H1 (cell line): ENCODE measurements at regions not wholly inside any gene's neighbourhood (a gene's known extent, or its start where the extent isn't known, plus 50 kb on each side); places are given as distances from the start of the nearest gene placed in this dataset.
A peak's percentile ranks its signal among the peaks of the same experiment; 100 is the strongest.

ENCODE experiments used
- CTCF ChIA-PET: fragments of 300-600 bp; sonication (Branson Sonifier 250); formaldehyde crosslinking; loops from one replicate; lab custom pipeline; 2021; ENCODE audit not compliant: partially characterized antibody; lab: Charles Lee
- POLR2A ChIA-PET: fragments of 300-600 bp; sonication (Branson Sonifier 250); formaldehyde crosslinking; loops from one replicate; lab custom pipeline; 2021; ENCODE audit warnings: inconsistent platforms; ENCODE audit not compliant: partially characterized antibody; lab: Charles Lee
- DNase-seq, 2 experiments: peaks; one replicate each; pipeline versions ENCODE4 v3.0.0 to v3.0.0-alpha.2; 2010 to 2022; ENCODE audit warnings: low spot score in 2 of 2, low read depth in 1 of 2, mixed read lengths in 1 of 2
- FAIRE-seq: peaks from 2 replicates; lab custom pipeline; 2011; peaks lifted over from hg19 to GRCh38; lab: Jason Lieb, UNC
- H2AFZ ChIP-seq: 2 replicates; pipeline ENCODE4 v1.8.1; 2012; ENCODE audit warnings: low read length, inconsistent platforms
- H2AK5ac ChIP-seq: 2 replicates; pipeline ENCODE4 v1.6.1; 2013; ENCODE audit warnings: low read depth, low read length
- H2BK120ac ChIP-seq: replicated peaks from 2 replicates; pipeline ENCODE3; 2013; ENCODE audit warnings: low read depth, low read length, inconsistent platforms
- H2BK12ac ChIP-seq: 2 replicates; pipeline ENCODE4 v1.6.1; 2013; ENCODE audit warnings: low read depth, low read length
- H2BK15ac ChIP-seq: 2 replicates; pipeline ENCODE4 v1.6.1; 2013; ENCODE audit warnings: low read length
- H2BK20ac ChIP-seq: 2 replicates; pipeline ENCODE4 v1.6.1; 2013; ENCODE audit warnings: low read length
- H2BK5ac ChIP-seq: 2 replicates; pipeline ENCODE4 v1.6.1; 2013; ENCODE audit warnings: low read depth, low read length
- H3K14ac ChIP-seq: 2 replicates; pipeline ENCODE4 v1.6.1; 2013; ENCODE audit warnings: inconsistent platforms; ENCODE audit not compliant: insufficient read length
- H3K18ac ChIP-seq: 2 replicates; pipeline ENCODE4 v1.6.1; 2013; ENCODE audit warnings: low read length; ENCODE audit errors: extremely low read depth
- H3K23ac ChIP-seq: 2 replicates; pipeline ENCODE4 v1.6.1; 2013; ENCODE audit warnings: inconsistent platforms; ENCODE audit not compliant: insufficient read length
- H3K23me2 ChIP-seq: 2 replicates; pipeline ENCODE4 v1.6.1; 2013; ENCODE audit warnings: low read depth, low read length
- H3K27ac ChIP-seq: 2 replicates; pipeline ENCODE4 v1.6.1; 2011; ENCODE audit warnings: low read depth, low read length, inconsistent platforms
- H3K27me3 ChIP-seq, 4 experiments: replicated peaks in 1 of 4; 1 replicate in 1 of 4; 2 replicates in 3 of 4; pipeline versions ENCODE4 v1.6.1 to v1.8.1; 2011 to 2013; ENCODE audit warnings: low read length in 3 of 4, mild to moderate bottlenecking in 3 of 4, inconsistent platforms in 2 of 4, mixed read lengths in 2 of 4, moderate library complexity in 1 of 4; ENCODE audit not compliant: control insufficient read depth in 3 of 4, insufficient read depth in 3 of 4; ENCODE audit errors: extremely low read depth in 1 of 4
- H3K36me3 ChIP-seq, 4 experiments: 2 replicates each; pipeline versions ENCODE4 v1.6.1 to v1.8.1; 2011 to 2013; ENCODE audit warnings: mild to moderate bottlenecking in 4 of 4, low read length in 3 of 4, moderate library complexity in 2 of 4, control low read depth in 1 of 4, inconsistent platforms in 1 of 4; ENCODE audit not compliant: insufficient read depth in 4 of 4, control insufficient read depth in 2 of 4
- H3K4ac ChIP-seq: replicated peaks from 2 replicates; pipeline ENCODE3; 2013; ENCODE audit warnings: low read length, low read depth, mixed read lengths, inconsistent platforms; ENCODE audit not compliant: insufficient read length
- H3K4me1 ChIP-seq, 4 experiments: replicated peaks in 1 of 4; 1 replicate in 1 of 4; 2 replicates in 3 of 4; pipeline versions ENCODE4 v1.6.1 to v1.8.1; 2011 to 2013; ENCODE audit warnings: low read length in 3 of 4, inconsistent platforms in 2 of 4, mixed read lengths in 1 of 4; ENCODE audit not compliant: insufficient read depth in 4 of 4, control insufficient read depth in 3 of 4
- H3K4me2 ChIP-seq, 2 experiments: 2 replicates each; pipeline versions ENCODE4 v1.6.1 to v1.8.1; 2011 to 2013; ENCODE audit warnings: low read depth in 2 of 2, low read length in 2 of 2, control low read depth in 1 of 2, inconsistent platforms in 1 of 2, mild to moderate bottlenecking in 1 of 2; ENCODE audit not compliant: insufficient read depth in 1 of 2
- H3K4me3 ChIP-seq, 4 experiments: fragments of 200-600, 300-600 bp in 1 of 4; sonication (generic), shearing (Covaris generic), sonication (Bioruptor Twin) in 1 of 4; 2 replicates each; pipeline versions ENCODE4 v1.5.1 to v1.8.1; 2011 to 2016; ENCODE audit warnings: low read length in 4 of 4, low read depth in 3 of 4, control low read depth in 2 of 4, inconsistent platforms in 2 of 4, mild to moderate bottlenecking in 2 of 4, mixed read lengths in 1 of 4, moderate library complexity in 1 of 4; ENCODE audit not compliant: insufficient read depth in 2 of 4; ENCODE audit errors: extremely low read depth in 1 of 4
- H3K56ac ChIP-seq: replicated peaks from 2 replicates; pipeline ENCODE3; 2013; ENCODE audit warnings: low read depth, mild to moderate bottlenecking, mixed read lengths, low read length, inconsistent platforms; ENCODE audit not compliant: insufficient read length
- H3K79me1 ChIP-seq: 2 replicates; pipeline ENCODE4 v1.6.1; 2013; ENCODE audit warnings: low read depth, low read length, control low read depth
- H3K79me2 ChIP-seq, 2 experiments: 2 replicates each; pipeline versions ENCODE4 v1.6.1 to v1.8.1; 2012 to 2013; ENCODE audit warnings: low read length in 2 of 2, mild to moderate bottlenecking in 2 of 2, inconsistent platforms in 1 of 2; ENCODE audit not compliant: insufficient read depth in 2 of 2, control insufficient read depth in 1 of 2
- H3K9ac ChIP-seq, 4 experiments: replicated peaks in 1 of 4; 1 replicate in 1 of 4; 2 replicates in 3 of 4; pipeline versions ENCODE4 v1.6.1 to v1.8.1; 2011 to 2013; ENCODE audit warnings: low read depth in 3 of 4, low read length in 3 of 4, control low read depth in 2 of 4, mild to moderate bottlenecking in 2 of 4, moderate library complexity in 2 of 4, inconsistent platforms in 1 of 4; ENCODE audit errors: extremely low read depth in 1 of 4
- H3K9me3 ChIP-seq, 2 experiments: 2 replicates each; pipeline versions ENCODE4 v1.6.1 to v1.8.1; 2012 to 2013; ENCODE audit warnings: mild to moderate bottlenecking in 2 of 2, moderate library complexity in 2 of 2, control low read depth in 1 of 2, inconsistent platforms in 1 of 2, low read depth in 1 of 2, low read length in 1 of 2, mixed read lengths in 1 of 2; ENCODE audit not compliant: insufficient read depth in 2 of 2
- H4K20me1 ChIP-seq, 2 experiments: replicated peaks in 1 of 2; 2 replicates each; pipeline versions ENCODE3 to v1.8.1; 2011 to 2013; ENCODE audit warnings: inconsistent platforms in 2 of 2, low read length in 2 of 2, mild to moderate bottlenecking in 1 of 2; ENCODE audit not compliant: insufficient read depth in 2 of 2, control insufficient read depth in 1 of 2
- H4K5ac ChIP-seq: 2 replicates; pipeline ENCODE4 v1.6.1; 2013; ENCODE audit warnings: low read length, low read depth, mixed read lengths, inconsistent platforms; ENCODE audit not compliant: insufficient read length
- H4K8ac ChIP-seq: 2 replicates; pipeline ENCODE4 v1.8.0; 2013; ENCODE audit warnings: mild to moderate bottlenecking, moderate library complexity, low read length, inconsistent platforms; ENCODE audit not compliant: insufficient read depth; ENCODE audit errors: extremely low read depth
- H4K91ac ChIP-seq: replicated peaks from 2 replicates; pipeline ENCODE3; 2013; ENCODE audit warnings: low read length, mixed read lengths, inconsistent platforms; ENCODE audit not compliant: insufficient read length
- CBX5 ChIP-seq: fragments of 300-800, 300-1000 bp; sonication (generic); IDR thresholded peaks from 2 replicates; pipeline ENCODE4 v1.7.1; 2016; ENCODE audit warnings: antibody characterized with exemption, low read length, low read depth
- CHD2 ChIP-seq: IDR thresholded peaks from 2 replicates; pipeline ENCODE4 v1.6.1; 2012; ENCODE audit warnings: low read length, improper control_type of control experiment
- FOSL1 ChIP-seq: IDR thresholded peaks from 2 replicates; pipeline ENCODE4 v1.6.1; 2011; ENCODE audit warnings: mild to moderate bottlenecking, low read depth, low read length, moderate library complexity; ENCODE audit not compliant: insufficient read depth
- GABPA ChIP-seq: IDR thresholded peaks from 2 replicates; pipeline ENCODE4 v1.6.1; 2011; ENCODE audit warnings: mild to moderate bottlenecking, low read length, moderate library complexity, borderline replicate concordance; ENCODE audit not compliant: insufficient read depth
- PHF8 ChIP-seq: fragments of 200-600 bp; sonication (generic); conservative IDR thresholded peaks from 2 replicates; pipeline ENCODE4 v1.7.1; 2012; ENCODE audit warnings: low read depth, mild to moderate bottlenecking, inconsistent platforms, low read length, moderate library complexity
- RBBP5 ChIP-seq: IDR thresholded peaks from 2 replicates; pipeline ENCODE4 v1.7.1; 2012; ENCODE audit warnings: low read depth, mild to moderate bottlenecking, inconsistent platforms, low read length, moderate library complexity, borderline replicate concordance
- RXRA ChIP-seq: IDR thresholded peaks from 2 replicates; pipeline ENCODE4 v1.6.1; 2011; ENCODE audit warnings: low read depth, mild to moderate bottlenecking, low read length, moderate library complexity; ENCODE audit not compliant: insufficient read depth
- SP2 ChIP-seq: IDR thresholded peaks from 2 replicates; pipeline ENCODE4 v1.6.1; 2012; ENCODE audit warnings: mild to moderate bottlenecking, low read length, inconsistent platforms
- SP4 ChIP-seq: IDR thresholded peaks from 2 replicates; pipeline ENCODE4 v1.6.1; 2012; ENCODE audit warnings: low read length, inconsistent platforms
- SUZ12 ChIP-seq: fragments of 200-600 bp; sonication (generic); IDR thresholded peaks from 2 replicates; pipeline ENCODE4 v1.6.1; 2012; ENCODE audit warnings: mild to moderate bottlenecking, inconsistent platforms, low read length, moderate library complexity, mixed read lengths
- TAF1 ChIP-seq: IDR thresholded peaks from 2 replicates; pipeline ENCODE4 v1.6.1; 2011; ENCODE audit warnings: mild to moderate bottlenecking, low read depth, low read length
- YY1 ChIP-seq: IDR thresholded peaks from 2 replicates; pipeline ENCODE4 v1.6.1; 2011; ENCODE audit warnings: low read depth, mild to moderate bottlenecking, low read length
- WGBS, 2 experiments: shearing (Covaris generic) in 1 of 2; methylation state at CpG; one replicate each; pipeline versions ENCODE4 v1.1.6 to v1.1.7; 2013 to 2015; ENCODE audit warnings: low lambda C conversion rate in 2 of 2, mixed read lengths in 2 of 2, inconsistent platforms in 1 of 2, low coverage in 1 of 2, missing lambda C conversion rate in 1 of 2; ENCODE audit not compliant: insufficient replicate concordance in 2 of 2, insufficient coverage in 1 of 2, insufficient read length in 1 of 2; ENCODE audit errors: extremely low coverage in 1 of 2, missing lambda C conversion rate in 1 of 2; 5-methylcytosine and 5-hydroxymethylcytosine counted together
- TF ChIP-seq, protein P1 (sequence below): IDR thresholded peaks from 2 replicates; pipeline ENCODE4 v1.6.1; 2012; ENCODE audit warnings: low read length, inconsistent platforms

GRCh38 chr6:40183902-40184301 lies 249.6 kb upstream of the MOCS1 start:
- peak overlapping the region; percentile 89 for H2AFZ ChIP-seq
- peak overlapping the region; percentile 72; the same call in 1 of the 2 replicates for H2AK5ac ChIP-seq
- H3K27me3 ChIP-seq, result no peaks in the 10 kb centered on the region
- no peaks in the 10 kb centered on the region for H3K79me2 ChIP-seq
- WGBS, 2 experiments, result 63% methylated on average over 4 of the region's 4 CpGs; no CpG with 5 or more reads in 1 of the 2 experiments
- H3K4ac ChIP-seq, result no peak overlapping the region
- no peaks in the 10 kb centered on the region for H3K23me2 ChIP-seq
- H3K36me3 ChIP-seq, result no peaks in the 10 kb centered on the region
- no peaks in the 10 kb centered on the region for H4K20me1 ChIP-seq
- H4K5ac ChIP-seq, result no peak overlapping the region
- H2BK5ac ChIP-seq, result peak overlapping the region; percentile 93
- peaks cover 0 to 10% (median 4%) of the 10 kb centered on the region in 4 experiments; a peak in 5 of 7 replicates for H3K4me1 ChIP-seq
- H2BK20ac ChIP-seq, result peak overlapping the region; percentile 92; the same call in 1 of the 2 replicates
- ChIA-PET CTCF (interaction anchor here (0.8 to 1.2 kb wide), 3 partner anchors 24 to 124 kb away, joined by 3 to 4 read pairs (median 3); no protein-coding TSS in a partner anchor), POLR2A (no interaction called here)
- no peak overlapping the region for H2BK15ac ChIP-seq
- no peak overlapping the region for H3K56ac ChIP-seq
- H3K4me2 ChIP-seq, result no peak overlapping the region
- H4K8ac ChIP-seq, result no peak overlapping the region
- no peaks in the 10 kb centered on the region for H3K79me1 ChIP-seq
- no peak overlapping the region for H3K23ac ChIP-seq
- H3K4me3 ChIP-seq, result no peak overlapping the region
- no peak overlapping the region for H4K91ac ChIP-seq
- H3K18ac ChIP-seq, result 0 out of 2 replicates have a peak overlapping the region, but pooled peaks have one; percentile 33
- peak; percentile 92 for FAIRE-seq
- H3K9me3 ChIP-seq, result no peaks in the 10 kb centered on the region
- H3K9ac ChIP-seq, result peak overlapping the region in 2 of 4 experiments; percentile 28 to 41; a peak in 3 of 7 replicates
- no peak overlapping the region for H2BK120ac ChIP-seq
- DNase-seq, result no peak
- peak overlapping the region; percentile 80 for H3K27ac ChIP-seq
- H2BK12ac ChIP-seq, result 0 out of 2 replicates have a peak overlapping the region, but pooled peaks have one; percentile 10
- H3K14ac ChIP-seq, result no peak overlapping the region
- TF ChIP-seq CHD2 (no peak), FOSL1 (no peak), SP4 (no peak), SUZ12 (no peak), GABPA (no peak), RBBP5 (no peak), CBX5 (no peak), PHF8 (no peak), RXRA (no peak), SP2 (no peak), YY1 (0 out of 2 replicates have a peak, but pooled peaks have one; percentile 32), TAF1 (no peak)
- TF ChIP-seq, protein P1, sequence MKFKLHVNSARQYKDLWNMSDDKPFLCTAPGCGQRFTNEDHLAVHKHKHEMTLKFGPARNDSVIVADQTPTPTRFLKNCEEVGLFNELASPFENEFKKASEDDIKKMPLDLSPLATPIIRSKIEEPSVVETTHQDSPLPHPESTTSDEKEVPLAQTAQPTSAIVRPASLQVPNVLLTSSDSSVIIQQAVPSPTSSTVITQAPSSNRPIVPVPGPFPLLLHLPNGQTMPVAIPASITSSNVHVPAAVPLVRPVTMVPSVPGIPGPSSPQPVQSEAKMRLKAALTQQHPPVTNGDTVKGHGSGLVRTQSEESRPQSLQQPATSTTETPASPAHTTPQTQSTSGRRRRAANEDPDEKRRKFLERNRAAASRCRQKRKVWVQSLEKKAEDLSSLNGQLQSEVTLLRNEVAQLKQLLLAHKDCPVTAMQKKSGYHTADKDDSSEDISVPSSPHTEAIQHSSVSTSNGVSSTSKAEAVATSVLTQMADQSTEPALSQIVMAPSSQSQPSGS, result no peak
